SU-DHL-6 (cell line): ENCODE measurements at regions not wholly inside any gene's neighbourhood (a gene's known extent, or its start where the extent isn't known, plus 50 kb on each side); places are given as distances from the start of the nearest gene placed in this dataset.

Source experiments
- EZH2phosphoT487 ChIP-seq: fragments of 200-600 bp; sonication (generic), shearing (Covaris generic); conservative IDR thresholded peaks from 2 replicates; pipeline ENCODE4 v1.6.1; 2018; ENCODE audit warnings: mild to moderate bottlenecking, antibody characterized with exemption, low read length, moderate library complexity, mixed read lengths
- TF ChIP-seq, protein P1 (sequence below): fragments of 200-600 bp; sonication (generic); IDR thresholded peaks from one replicate; pipeline ENCODE4 v1.5.1; 2017; ENCODE audit warnings: antibody characterized with exemption, mild to moderate bottlenecking, low read length, moderate library complexity; ENCODE audit not compliant: insufficient read depth, poor library complexity, severe bottlenecking

DNA sequence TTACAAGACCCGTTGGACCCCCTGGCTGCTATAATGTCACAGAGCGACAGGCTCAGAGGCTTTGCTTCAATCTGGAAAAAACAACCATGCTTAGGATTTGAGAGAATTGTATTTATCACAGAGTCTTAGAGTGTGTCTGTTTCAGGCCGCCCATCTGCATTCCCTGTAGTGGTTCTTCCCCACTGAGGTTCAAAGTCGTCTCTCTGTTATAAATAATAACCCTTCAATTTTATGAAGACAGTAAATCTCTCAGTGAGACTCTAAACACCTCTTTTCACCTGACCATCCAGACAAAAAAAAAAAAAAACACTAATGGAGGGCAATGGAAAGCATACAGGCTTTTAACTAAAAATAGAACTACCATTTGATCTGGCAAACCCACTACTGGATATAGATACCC, 565.4 kb upstream of the AUTS2 start:
- TF ChIP-seq, protein P1, sequence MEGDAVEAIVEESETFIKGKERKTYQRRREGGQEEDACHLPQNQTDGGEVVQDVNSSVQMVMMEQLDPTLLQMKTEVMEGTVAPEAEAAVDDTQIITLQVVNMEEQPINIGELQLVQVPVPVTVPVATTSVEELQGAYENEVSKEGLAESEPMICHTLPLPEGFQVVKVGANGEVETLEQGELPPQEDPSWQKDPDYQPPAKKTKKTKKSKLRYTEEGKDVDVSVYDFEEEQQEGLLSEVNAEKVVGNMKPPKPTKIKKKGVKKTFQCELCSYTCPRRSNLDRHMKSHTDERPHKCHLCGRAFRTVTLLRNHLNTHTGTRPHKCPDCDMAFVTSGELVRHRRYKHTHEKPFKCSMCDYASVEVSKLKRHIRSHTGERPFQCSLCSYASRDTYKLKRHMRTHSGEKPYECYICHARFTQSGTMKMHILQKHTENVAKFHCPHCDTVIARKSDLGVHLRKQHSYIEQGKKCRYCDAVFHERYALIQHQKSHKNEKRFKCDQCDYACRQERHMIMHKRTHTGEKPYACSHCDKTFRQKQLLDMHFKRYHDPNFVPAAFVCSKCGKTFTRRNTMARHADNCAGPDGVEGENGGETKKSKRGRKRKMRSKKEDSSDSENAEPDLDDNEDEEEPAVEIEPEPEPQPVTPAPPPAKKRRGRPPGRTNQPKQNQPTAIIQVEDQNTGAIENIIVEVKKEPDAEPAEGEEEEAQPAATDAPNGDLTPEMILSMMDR = no peak
- no peak for TF ChIP-seq EZH2phosphoT487
